NB4 (cell line): ENCODE measurements at regions not wholly inside any gene's neighbourhood (a gene's known extent, or its start where the extent isn't known, plus 50 kb on each side); places are given as distances from the start of the nearest gene placed in this dataset.

Source experiments
- CTCF ChIP-seq: IDR thresholded peaks from one replicate; pipeline ENCODE4 v1.5.1; 2012; ENCODE audit warnings: low read depth, low read length
- MAX ChIP-seq: IDR thresholded peaks from 2 replicates; pipeline ENCODE4 v1.6.1; 2011; ENCODE audit warnings: low read depth, low read length
- POLR2A ChIP-seq: IDR thresholded peaks from 2 replicates; pipeline ENCODE4 v1.6.1; 2011; ENCODE audit warnings: mild to moderate bottlenecking; ENCODE audit not compliant: insufficient read length; ENCODE audit errors: extremely low read depth

GRCh38 chr20:51311636-51312479 is 230.7 kb downstream of the NFATC2 start:
- TF ChIP-seq CTCF (no peak), POLR2A (no peak), MAX (no peak)
